ENCODE measurements at regions not wholly inside any gene's neighbourhood (a gene's known extent, or its start where the extent isn't known, plus 50 kb on each side); places are given as distances from the start of the nearest gene placed in this dataset.
"Not testable (repeated sequence)": the region's sequence is repeated elsewhere in the genome, so short reads cannot be mapped to it uniquely, and the experiment has no call there.

DNA sequence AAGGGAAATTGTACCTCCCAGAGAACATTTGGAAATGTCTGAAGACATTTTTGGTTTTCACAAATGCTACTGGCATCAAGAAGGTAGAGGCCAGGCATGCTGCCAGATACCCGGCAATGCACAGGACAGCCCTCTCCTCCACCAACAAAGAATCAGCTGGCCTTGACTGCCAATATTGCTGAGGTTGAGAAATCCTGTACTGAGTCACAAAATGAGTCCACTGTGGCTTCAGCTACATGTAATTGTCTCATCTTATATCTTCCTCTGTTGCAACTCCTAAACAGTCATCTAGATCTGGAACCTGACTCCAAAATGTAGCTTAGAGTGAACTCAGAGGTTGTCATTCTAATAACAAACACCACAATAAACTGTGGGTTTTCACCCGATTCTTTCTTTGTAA is 327.5 kb upstream of the POGK start:
- DNase-seq, result no peak

DNA sequence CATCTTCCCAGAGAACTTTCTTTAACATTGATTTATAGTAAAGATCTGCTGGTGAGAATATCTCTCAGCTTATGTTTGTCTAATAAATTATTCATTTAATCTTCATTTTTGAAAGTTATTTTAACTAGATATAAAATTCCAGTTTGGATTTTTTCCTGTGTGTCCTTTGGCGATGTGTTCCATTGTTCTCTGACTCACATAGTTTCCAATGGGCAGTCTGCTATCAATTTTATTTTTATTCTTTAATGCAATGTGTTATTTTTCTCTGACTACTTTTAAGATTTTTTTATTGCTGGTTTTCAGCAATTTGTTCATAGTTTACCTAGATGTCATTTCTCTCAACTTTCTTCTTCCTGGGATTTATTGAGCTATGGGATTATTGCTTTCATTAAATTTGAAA is 325.2 kb upstream of the POGK start:
- no peak for DNase-seq

DNA sequence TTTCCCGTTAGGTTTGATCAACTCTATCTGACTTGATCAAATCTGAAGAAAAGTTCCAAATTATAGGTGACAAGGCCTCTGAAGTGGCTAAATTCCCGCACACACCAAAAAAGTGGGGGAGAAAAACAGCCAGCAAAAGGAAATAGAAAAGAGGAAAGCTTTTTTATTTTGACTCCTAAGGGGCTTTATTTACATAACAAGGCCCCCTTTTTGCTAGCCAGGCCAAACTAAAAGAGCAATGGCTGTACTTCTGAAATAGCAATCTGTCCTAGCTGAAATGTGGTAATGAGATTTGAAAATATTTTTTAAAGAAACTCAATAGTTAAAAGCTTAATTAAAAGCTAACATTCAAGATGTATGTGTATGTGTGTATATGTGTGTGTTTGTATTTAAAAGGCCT is 311.5 kb upstream of the POGK start:
- no peak for DNase-seq

DNA sequence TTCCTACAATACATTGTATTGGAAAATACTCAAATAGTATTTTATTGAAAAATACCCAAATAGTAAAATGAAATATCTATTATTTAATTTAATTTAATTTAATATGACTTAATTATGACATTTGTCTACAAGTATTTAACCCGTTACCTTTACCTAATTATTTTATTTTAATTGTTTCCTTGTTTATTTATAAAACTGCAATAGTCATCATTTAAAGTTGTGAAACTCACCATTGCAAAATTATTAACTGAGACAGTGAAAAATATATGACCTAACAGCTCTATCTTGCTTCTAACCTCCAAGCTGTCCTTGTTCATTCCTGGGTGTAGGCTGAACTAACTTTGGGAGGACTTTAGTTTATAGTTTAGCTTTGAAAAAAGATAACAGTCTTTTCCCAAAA is 300.6 kb upstream of the POGK start:
- no peak for DNase-seq

DNA sequence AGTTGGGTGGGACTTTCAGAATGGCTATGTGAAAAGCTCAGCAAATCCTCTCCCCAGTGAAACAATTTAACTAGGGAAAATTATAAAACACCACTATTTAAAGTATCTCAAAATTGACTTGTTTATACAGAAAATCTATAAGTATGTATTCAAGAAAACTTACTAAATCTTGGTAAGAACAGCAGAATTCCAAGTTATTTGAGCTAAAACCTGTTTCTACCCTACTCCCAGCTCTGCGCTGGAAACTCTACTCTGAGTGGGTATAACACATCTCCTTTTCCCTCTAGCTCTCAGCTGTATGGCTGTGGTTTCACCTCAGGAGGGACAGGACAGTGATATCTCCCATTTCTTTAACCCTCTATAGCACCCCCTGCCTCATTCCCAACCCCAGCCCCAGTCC is 295.2 kb upstream of the POGK start:
- DNase-seq, result no peak

DNA sequence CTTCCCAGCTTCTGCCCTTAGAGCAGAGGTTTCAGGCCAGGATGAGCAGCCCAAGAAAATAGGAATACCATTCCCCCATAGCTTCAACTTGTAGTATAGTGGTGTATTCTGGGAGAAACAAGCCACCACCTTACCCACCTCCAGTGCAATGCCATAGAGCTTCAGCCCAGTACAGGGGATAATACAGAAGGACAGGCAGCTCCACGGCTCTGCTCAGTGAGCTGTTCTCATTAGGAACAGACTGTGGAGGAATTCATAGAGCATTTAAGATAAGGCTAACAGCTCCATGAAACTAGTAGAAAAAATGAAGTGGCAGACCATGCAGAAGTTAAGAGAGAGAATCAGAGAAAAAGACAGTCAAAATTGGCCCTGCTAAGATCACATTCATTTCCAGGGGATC is 294.7 kb upstream of the POGK start:
- no peak for DNase-seq

DNA sequence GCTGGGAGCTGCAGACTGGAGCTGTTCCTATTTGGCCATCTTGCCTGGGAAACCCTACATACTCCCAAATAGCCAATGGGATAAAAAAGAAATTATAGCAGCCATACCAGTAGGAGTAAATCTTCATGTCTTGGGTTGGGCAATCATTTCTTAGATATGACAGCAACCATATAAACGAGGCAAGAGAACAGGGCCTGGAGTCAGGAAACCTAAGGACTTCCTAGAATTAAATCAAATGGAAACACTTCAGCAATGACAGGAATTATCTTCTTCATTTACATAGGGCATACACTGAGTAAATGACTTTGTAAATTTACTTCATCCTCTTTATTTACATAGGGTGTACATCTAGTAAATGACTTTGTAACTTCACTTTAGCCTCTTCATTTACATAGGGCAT is 286.6 kb upstream of the POGK start:
- DNase-seq, result no peak

DNA sequence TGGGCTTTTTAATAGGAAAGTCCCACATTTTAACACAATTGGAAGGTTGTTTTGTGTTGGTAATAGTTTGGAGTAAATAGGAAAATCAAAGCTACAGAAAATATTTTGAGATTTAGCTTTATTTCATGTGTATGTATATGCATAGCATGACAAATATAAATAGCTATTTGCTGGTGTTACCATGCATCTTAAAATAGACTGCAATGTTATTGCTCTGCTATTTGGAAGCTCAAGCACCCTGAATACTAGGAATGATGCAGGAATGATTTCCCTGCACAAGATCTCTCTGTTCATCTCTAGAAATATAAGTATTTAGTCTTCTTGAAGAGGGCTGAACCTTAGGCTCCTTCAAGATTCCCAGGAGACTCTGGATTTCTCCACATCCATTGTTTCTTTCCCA is 268.3 kb upstream of the POGK start:
- DNase-seq, result no peak

DNA sequence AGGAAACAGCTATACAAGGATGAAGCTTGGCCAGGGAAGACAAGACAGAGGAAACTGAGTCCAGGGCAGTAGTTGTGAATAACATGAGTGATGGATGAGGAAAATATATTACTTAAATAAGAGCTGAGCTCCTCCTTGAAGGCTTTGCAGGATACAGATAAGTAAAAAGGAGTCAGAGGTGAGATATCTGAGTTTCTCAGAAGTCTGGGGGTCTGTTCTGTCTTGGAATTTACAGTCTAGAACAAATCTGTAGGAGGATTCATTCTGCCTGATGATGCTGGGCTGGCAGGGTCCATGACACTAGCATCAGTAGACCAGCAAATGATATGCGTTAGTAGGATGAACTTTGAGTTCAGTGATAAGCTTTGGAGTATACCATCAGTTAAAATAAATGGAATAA is 266.1 kb upstream of the POGK start:
- no peak for DNase-seq

DNA sequence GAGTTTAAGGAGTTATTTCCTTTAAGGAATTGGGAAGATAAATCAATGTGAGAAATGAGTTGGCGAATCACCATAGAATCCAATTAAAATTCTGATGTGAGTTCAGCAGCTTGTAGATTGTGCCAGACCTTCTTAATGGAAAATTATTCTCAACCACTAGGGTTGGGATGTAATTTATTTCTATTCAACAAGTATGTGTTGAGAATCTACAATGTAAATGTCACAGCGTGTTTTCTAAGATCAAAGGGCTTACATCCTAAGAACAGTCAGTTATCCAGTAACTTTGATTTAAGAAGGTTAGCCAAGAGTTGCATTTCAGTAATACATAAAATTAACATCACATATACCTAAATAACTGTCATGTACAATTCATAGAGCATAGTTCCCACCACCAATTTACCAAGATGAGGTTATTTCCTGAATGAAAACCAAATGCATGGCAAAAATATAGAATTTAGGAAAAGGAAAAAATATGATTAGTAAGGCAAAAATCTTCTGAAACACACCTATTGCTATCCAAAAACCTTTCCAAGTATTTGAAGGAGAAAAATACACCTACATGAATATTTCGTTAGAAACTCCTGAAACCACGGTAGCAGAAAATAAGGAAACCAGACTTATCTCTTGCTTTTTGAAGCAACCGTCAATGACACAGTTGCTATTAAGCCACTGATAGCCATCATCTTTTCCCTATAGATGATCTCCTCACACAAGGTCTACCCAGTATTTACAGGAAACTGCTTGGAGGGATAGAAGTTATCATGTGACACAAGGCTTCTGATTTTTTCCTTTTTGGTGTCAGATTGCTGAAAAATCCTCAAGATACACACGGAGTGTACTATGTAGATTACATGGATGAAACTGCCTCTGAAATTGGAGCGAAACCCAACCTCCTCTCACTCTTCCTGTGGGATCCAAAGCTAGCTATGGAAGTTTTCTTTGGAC is 259.4 kb upstream of the POGK start:
- no peak for DNase-seq

DNA sequence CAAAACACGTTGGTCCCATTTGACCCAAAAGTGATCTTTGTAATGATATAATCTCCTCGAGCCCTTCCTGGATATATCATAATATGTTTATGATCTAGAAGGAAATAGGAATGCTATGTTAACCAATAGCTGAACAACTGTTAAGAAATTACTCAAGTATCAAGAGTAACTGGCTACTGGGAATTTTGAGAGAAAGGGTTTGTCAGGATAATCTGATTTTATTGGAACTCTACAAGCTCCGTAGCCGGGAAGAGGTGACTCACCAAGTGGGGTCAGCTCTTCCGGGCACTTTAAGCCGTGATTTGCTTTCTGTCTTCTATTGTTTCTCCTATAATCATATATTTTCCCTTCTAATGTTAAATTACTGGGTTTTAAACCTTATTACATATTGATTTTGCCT is 250.5 kb upstream of the POGK start:
- DNase-seq, result no peak

DNA sequence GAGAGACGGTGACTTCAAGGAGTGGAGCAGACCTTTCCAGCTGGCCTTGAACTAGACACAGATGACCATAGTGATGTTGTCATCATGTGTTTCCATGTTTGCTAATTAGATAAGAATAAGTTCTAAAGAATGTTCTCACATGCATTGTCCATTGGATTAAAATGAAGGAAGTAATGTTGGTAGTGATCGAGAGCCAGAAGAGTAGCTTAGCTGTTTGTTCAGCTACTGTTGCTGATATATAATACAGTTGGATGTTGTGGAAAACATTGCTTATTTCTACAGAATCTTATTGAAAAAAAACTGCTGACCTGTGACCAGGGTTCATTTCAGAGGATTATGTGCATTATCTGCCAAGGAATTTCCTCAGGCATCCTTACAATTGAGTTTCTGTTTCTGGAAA is 249.1 kb upstream of the POGK start:
- DNase-seq, result no peak

DNA sequence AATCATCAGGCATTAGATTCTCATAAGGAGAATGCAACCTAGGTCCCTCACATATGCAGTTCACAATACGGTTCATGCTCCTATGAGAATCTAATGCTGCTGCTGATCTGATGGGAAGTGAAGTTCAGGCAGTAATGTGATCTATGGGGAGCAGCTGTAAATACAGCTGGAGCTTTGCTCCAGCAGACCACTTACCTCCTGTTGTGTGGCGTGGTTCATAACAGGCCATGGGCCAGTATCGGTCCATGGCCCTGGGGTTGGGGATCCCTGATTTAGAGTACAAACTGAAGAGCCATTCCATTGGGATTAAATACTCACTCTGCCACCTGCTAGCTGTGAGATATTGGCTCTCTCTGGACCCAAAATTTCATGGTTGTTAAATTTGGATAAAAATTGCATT is 244.6 kb upstream of the POGK start:
- no peak for DNase-seq

DNA sequence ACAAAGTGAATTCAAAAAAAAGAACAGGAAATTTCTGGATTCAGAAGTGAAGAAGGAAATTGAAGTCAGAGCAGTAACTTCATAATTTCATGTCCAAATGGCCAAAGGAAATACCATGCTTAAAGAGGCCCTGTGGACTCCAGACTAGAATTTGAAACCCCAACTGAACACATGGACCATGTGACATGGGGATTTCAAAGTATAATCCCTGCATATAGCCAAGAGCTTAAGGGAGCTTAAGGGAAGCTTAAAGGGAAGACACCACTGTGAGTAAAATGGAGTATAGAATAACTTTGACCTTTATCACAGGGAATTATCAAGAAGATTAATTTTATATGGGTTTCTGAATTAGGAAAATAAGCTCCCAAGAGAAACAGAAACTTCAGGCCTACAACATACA is 241.8 kb upstream of the POGK start:
- no peak for DNase-seq

DNA sequence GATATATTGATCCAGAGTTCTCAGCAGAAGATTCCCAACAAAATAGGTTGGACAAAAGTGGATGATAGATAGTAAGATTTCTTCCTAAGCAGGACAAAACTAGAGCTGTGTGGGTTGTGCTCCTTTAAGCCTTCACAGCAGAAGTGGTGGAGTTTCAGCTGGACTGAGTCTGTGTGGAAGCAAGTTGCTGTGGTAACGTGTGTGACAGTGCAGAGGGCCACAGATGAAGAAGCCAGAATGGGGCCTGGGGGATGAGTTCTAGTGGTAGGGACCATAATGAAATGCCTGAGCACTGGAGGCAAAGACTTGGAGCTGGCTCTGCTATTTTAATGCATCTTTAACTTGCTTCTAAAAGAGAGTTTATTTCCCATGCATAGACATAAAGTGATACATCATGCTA is 238.7 kb upstream of the POGK start:
- no peak for DNase-seq

DNA sequence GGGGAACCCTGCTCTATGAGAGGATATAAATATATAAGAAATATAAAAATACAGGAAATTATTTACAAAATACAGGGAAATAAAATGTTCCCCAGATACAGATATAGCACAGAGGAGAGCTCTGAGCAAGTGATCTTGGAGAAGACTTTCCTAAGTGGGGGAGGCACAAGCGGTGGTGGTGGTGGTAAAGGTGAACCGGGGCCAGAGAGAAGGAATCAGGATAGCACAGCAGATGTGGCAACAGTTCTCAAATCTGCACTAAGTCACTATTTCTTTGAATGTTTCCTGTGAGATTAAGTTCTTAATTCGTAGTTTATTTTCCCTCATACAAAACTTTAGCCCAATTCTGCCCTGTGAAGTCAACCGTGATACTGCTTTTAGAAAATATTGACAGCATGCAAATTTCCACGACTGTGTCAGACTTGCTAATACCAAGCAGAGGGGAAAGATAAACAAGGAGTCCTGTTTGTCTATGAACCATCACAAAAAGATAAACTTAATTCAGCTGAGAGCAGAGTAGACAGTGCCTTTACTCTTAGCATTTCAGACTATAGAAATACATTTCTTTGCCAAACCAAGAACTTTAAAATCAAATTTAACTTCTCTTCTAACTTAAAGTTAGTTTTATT is 237.5 kb upstream of the POGK start:
- no peak for DNase-seq

DNA sequence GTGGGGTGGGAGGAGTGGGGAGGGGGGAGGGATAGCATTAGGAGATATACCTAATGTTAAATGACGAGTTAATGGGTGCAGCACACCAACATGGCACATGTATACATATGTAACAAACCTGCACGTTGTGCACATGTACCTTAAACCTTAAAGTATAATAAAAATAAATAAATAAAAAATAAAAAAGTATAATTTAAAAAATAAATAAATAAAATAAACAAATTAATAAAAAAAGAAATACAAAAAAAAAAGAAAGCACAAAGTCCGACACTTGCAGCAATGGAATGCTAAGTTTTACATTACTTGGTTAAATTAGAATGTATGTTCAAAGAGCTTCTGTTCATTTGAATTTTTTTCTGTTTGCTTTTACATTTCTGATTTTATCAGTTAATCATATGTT is 236.5 kb upstream of the POGK start:
- not testable (repeated sequence) for DNase-seq

DNA sequence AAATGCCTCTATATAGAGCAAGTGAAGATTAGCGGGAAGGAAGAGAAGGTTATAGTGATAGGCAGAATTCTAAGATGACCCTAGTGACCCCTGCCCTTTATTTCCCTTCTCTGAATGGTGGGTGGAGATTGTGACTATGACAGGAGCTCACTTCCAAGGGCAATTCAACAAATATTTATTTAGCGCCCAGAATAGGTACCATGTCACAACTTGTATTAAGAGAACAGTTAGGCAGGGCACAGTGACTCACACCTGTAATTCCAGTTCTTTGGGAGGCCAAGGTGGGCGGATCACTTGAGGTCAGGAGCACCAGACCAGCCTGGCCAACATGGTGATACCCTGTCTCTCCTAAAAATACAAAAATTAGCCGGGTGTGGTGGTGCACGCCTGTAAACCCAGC is 236.0 kb upstream of the POGK start:
- DNase-seq, result no peak

DNA sequence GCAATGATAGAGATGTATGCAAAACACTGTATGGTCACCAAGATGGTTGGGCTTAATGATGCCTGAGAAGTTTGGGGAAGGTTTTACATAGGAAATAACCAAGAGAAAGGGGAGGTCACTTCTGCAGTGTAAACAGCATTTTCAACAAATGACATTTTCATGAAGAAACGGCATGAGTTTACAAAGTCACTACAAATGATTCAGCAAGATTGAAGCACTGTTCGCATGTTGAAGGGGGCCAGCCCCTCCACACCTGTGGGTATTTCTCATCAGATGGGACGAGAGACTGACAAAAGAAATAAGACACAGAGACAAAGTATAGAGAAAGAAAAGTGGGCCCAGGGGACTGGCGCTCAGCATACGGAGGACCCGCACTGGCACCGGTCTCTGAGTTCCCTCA is 234.1 kb upstream of the POGK start:
- no peak for DNase-seq

DNA sequence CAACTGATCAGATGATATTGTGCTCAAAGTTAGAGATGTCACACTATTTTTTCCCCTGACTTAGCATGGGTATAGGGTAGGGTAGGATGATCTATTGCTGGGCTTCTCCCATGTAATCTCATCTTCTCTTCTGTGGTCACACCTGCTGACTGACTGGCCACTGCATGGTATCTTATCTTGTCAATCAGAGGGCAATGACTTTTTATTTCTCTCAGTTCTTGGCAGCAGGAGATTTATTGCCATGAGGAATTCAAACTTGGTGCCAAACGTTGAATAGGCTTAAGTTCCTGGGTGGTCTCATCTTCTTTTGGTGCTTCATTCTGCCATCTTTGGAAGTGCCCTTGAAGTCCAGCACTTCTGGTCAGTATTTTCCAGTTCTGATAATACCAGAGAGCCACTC is 226.4 kb upstream of the POGK start:
- DNase-seq, result no peak

DNA sequence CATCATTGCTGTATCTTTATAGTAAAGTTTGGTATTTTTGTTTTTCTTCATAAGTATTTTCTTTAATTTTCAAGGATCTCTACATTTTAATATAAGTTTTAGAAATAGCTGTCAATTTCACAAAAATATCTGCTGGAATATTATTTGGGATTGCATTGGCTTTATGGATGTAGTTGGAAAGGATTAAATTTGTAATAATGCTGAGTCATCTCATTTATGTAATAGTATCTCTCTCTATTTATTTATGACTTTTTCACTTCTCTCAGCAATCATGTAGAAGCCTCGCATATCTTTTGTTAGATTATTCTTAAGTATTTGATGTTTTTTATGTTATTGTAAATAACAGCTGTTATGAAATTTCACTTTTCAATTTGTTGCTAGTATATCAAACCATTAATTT is 223.1 kb upstream of the POGK start:
- DNase-seq, result no peak

DNA sequence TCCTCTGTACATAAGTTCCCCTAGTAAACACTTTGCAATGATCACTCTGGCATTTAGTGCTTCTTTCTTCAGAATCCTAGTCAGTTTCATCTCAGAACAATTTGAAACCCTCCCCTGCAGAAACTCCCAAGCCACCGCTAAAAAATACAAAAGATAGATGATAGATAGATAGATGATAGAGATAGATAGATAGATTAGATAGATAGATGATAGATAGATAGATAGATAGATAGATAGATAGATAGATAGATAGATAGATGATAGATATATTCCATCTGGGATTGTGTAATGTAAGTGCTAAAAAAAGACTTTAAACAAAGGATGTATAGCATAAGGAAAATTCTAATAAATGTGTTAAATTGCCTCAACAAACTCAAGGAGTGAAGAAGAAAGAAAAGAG is 212.6 kb upstream of the POGK start:
- DNase-seq, result no peak

DNA sequence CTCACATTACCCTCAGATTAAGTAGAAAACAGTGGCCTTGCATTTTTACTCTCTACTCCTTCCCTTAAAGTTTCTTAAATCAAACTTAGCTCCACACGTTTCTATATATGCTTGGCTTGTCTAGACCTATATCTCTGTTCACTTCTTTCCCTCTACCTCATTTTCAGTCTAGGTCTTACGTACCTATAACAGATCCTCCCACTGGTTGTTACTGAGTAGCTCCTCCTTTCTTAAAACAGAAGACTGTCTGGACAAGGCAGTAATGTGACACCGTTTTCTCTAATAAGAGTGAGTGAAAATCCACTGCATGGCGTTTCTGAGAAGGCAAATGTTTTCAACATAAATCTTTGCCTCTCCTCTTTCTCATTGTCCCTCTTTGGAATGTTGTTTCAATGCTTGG is 211.7 kb upstream of the POGK start:
- no peak for DNase-seq

DNA sequence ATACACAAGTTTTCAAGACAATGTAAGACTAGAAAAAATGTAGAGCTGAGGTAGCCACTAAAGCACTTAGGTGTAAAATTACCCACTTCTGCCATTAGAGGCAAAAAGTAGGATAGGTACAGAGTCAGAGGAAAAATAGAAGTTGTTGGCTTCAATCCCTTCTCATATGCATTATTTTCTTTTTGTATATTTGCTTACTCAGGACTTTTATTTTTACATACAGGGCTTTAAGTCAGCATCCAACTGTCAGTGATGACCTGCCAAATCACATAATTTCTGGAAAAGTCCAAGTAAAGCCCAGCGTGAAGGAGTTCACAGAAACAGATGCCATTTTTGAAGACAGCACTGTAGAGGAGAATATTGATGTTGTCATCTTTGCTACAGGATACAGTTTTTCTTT is 211.0 kb upstream of the POGK start:
- DNase-seq, result no peak

DNA sequence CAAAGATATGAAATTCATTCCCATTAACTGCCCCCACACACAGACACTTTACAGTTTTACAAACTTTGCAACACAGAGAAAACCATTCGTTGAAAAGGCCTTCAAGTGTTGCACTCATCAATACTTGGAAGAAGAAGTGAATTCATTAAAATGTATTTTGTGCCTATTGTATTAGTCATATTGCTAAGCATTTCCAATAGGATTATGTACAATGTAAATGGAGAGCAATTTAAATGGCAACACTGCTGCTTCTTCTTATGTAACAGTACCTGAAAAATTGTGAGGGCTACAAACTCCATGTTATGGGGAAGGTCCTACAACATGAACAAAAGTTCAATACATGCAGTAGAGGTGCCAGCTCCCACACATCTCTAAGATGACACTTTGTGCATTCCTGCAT is 209.3 kb upstream of the POGK start:
- DNase-seq, result no peak
